ENCODE measurements at regions not wholly inside any gene's neighbourhood (a gene's known extent, or its start where the extent isn't known, plus 50 kb on each side); places are given as distances from the start of the nearest gene placed in this dataset.

DNA sequence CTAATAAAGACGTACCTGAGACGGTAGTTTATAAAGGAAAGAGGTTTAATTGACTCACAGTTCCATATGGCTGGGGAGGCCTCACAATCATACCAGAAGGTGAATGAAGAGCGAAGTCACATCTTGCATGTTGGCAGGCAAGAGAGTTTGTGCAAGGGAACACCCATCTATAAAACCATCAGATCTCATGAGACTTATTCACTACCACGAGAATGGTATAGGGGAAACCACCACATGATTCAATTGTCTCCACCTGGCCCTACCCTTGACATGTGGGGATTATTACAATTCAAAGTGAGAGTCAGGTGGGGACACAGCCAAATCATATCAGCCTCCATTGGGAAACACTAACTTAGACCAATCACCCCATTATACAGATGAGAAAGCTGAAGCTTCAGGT is 81.4 kb downstream of the SKA1 start:
- no peak for DNase-seq (ENCODE audit: insufficient read length, low spot score, missing footprints)
- Histone ChIP-seq H3K4me1 (ENCODE audit: insufficient read depth, low read length) (no peaks in the 10 kb centered on the region), H2AFZ (ENCODE audit: low read length) (no peak overlapping the region), H3K27ac (ENCODE audit: low read depth, low read length) (no peak overlapping the region), H3K27me3 (ENCODE audit: insufficient read depth, low read length) (no peaks in the 10 kb centered on the region), H3K36me3 (ENCODE audit: insufficient read depth, low read length) (no peaks in the 10 kb centered on the region), H3K79me2 (ENCODE audit: insufficient read depth, low read length) (no peaks in the 10 kb centered on the region), H3K4me2 (ENCODE audit: insufficient read depth, low read length) (no peak overlapping the region), H4K20me1 (ENCODE audit: insufficient read depth, low read length) (no peaks in the 10 kb centered on the region), H3K4me3 (ENCODE audit: insufficient read depth, low read length) (no peak overlapping the region), H3K9me3 (ENCODE audit: low read depth, low read length) (no peaks in the 10 kb centered on the region)
- TF ChIP-seq, protein P1, sequence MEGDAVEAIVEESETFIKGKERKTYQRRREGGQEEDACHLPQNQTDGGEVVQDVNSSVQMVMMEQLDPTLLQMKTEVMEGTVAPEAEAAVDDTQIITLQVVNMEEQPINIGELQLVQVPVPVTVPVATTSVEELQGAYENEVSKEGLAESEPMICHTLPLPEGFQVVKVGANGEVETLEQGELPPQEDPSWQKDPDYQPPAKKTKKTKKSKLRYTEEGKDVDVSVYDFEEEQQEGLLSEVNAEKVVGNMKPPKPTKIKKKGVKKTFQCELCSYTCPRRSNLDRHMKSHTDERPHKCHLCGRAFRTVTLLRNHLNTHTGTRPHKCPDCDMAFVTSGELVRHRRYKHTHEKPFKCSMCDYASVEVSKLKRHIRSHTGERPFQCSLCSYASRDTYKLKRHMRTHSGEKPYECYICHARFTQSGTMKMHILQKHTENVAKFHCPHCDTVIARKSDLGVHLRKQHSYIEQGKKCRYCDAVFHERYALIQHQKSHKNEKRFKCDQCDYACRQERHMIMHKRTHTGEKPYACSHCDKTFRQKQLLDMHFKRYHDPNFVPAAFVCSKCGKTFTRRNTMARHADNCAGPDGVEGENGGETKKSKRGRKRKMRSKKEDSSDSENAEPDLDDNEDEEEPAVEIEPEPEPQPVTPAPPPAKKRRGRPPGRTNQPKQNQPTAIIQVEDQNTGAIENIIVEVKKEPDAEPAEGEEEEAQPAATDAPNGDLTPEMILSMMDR (IDR thresholded peaks at IDR 0.05; ENCODE audit: extremely low read depth, low read depth, low read length): no peak

DNA sequence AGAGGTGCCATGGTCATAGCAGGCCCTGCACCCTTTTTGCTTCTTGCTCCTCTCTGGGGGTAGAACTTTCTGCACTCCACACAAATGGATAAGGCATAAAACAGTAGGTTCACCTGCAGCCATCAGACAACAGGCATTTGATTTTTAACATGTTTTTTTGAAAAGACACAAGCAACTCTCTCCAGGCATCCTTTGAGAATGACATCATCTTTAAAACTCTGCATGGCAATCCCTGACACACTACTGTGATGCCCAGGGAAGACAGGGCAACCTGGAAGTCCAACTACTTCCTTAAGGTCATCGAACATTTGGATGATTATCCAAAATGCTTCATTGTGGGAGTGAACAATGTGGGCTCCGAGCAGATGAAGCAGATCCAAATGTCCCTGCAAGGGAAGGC is 82.8 kb downstream of the SKA1 start:
- no peak overlapping the region for H2AFZ ChIP-seq (ENCODE audit: low read length)
- TF ChIP-seq, protein P1 (IDR thresholded peaks at IDR 0.05; ENCODE audit: extremely low read depth, low read depth, low read length): no peak

DNA sequence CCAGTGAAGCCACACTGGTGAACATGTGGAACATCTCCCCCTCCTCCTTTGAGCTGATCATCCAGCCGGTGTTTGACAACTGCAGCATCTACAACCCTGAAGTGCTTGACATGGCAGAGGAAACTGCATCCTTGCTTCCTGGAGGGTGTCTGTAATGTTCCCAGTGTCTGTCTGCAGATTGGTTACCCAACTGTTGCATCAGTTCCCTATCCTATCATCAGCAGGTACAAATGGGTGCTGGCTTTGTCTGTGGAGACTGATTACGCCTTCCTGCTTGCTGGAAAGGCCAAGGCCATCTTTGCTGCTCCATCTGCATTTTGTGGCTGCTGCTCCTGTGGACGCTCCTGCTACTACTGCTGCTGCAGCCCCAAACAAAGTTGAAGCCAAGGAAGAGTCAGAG is 83.5 kb downstream of the SKA1 start:
- Histone ChIP-seq H3K79me2 (ENCODE audit: insufficient read depth, low read length) (no peaks in the 10 kb centered on the region), H3K4me2 (ENCODE audit: insufficient read depth, low read length) (no peak overlapping the region), H4K20me1 (ENCODE audit: insufficient read depth, low read length) (no peaks in the 10 kb centered on the region), H3K9me3 (ENCODE audit: low read depth, low read length) (no peaks in the 10 kb centered on the region), H3K27ac (ENCODE audit: low read depth, low read length) (no peak overlapping the region), H3K4me1 (ENCODE audit: insufficient read depth, low read length) (no peaks in the 10 kb centered on the region), H3K4me3 (ENCODE audit: insufficient read depth, low read length) (no peak overlapping the region), H3K36me3 (ENCODE audit: insufficient read depth, low read length) (no peaks in the 10 kb centered on the region), H3K27me3 (ENCODE audit: insufficient read depth, low read length) (no peaks in the 10 kb centered on the region), H2AFZ (ENCODE audit: low read length) (no peak overlapping the region)
- DNase-seq (ENCODE audit: insufficient read length, low spot score, missing footprints): no peak
- TF ChIP-seq, protein P1 (IDR thresholded peaks at IDR 0.05; ENCODE audit: extremely low read depth, low read depth, low read length): no peak

More for the DNA sequence above, 82.8 kb downstream of the SKA1 start:
- DNase-seq (ENCODE audit: insufficient read length, low spot score, missing footprints): no peak
- Histone ChIP-seq H3K4me2 (ENCODE audit: insufficient read depth, low read length) (no peak overlapping the region), H3K27ac (ENCODE audit: low read depth, low read length) (no peak overlapping the region), H3K27me3 (ENCODE audit: insufficient read depth, low read length) (no peaks in the 10 kb centered on the region), H3K36me3 (ENCODE audit: insufficient read depth, low read length) (no peaks in the 10 kb centered on the region), H3K4me1 (ENCODE audit: insufficient read depth, low read length) (no peaks in the 10 kb centered on the region), H3K4me3 (ENCODE audit: insufficient read depth, low read length) (no peak overlapping the region), H3K9me3 (ENCODE audit: low read depth, low read length) (no peaks in the 10 kb centered on the region), H4K20me1 (ENCODE audit: insufficient read depth, low read length) (no peaks in the 10 kb centered on the region), H3K79me2 (ENCODE audit: insufficient read depth, low read length) (no peaks in the 10 kb centered on the region)

DNA sequence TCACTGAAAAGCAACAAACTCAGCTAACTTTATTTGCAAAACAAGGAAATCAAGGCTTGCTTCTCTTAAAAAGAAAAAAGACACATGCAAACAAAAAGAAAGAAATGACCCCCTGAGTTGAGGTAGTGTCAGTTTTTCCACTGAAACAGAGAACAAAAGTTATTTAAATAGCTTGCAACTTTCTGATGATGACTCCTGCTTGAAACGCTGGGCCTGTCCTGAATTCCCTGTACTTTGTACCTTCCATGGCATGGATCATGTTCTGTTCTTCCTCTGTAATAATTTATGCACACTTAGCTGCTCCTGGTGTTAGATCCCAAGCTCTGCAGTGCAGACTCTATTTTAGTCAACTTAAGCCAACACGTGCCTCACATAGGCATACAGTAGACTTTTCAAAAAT is 84.0 kb downstream of the SKA1 start:
- TF ChIP-seq, protein P1 (IDR thresholded peaks at IDR 0.05; ENCODE audit: extremely low read depth, low read depth, low read length): no peak
- Histone ChIP-seq H3K4me1 (ENCODE audit: insufficient read depth, low read length) (no peaks in the 10 kb centered on the region), H3K4me3 (ENCODE audit: insufficient read depth, low read length) (no peak overlapping the region), H2AFZ (ENCODE audit: low read length) (no peak overlapping the region), H4K20me1 (ENCODE audit: insufficient read depth, low read length) (no peaks in the 10 kb centered on the region), H3K4me2 (ENCODE audit: insufficient read depth, low read length) (no peak overlapping the region), H3K36me3 (ENCODE audit: insufficient read depth, low read length) (no peaks in the 10 kb centered on the region), H3K79me2 (ENCODE audit: insufficient read depth, low read length) (no peaks in the 10 kb centered on the region), H3K9me3 (ENCODE audit: low read depth, low read length) (no peaks in the 10 kb centered on the region), H3K27me3 (ENCODE audit: insufficient read depth, low read length) (no peaks in the 10 kb centered on the region), H3K27ac (ENCODE audit: low read depth, low read length) (no peak overlapping the region)
- DNase-seq (ENCODE audit: insufficient read length, low spot score, missing footprints): no peak

Data from osteoblast (primary cell).